Erythroblast (primary cell): ENCODE measurements at regions not wholly inside any gene's neighbourhood (a gene's known extent, or its start where the extent isn't known, plus 50 kb on each side); places are given as distances from the start of the nearest gene placed in this dataset.

Experiments used
- GATA1 ChIP-seq: IDR thresholded peaks from 2 replicates; pipeline ENCODE4 v1.6.1; 2011; ENCODE audit warnings: low read depth, mild to moderate bottlenecking, control low read depth, low read length, moderate library complexity
- POLR2A ChIP-seq: IDR thresholded peaks from 2 replicates; pipeline ENCODE4 v1.6.1; 2011; ENCODE audit warnings: mild to moderate bottlenecking, low read length

GRCh38 chr18:24935008-24935407 is 417.0 kb downstream of the ZNF521 start:
- TF ChIP-seq POLR2A (no peak), GATA1 (no peak)
